HUDEP-2 (cell line): ENCODE measurements at regions not wholly inside any gene's neighbourhood (a gene's known extent, or its start where the extent isn't known, plus 50 kb on each side); places are given as distances from the start of the nearest gene placed in this dataset.

Experiments
- DNase-seq, 76 experiments: peaks; one replicate each; lab custom pipeline; 2025; ENCODE audit not compliant: unreplicated experiment in 76 of 76; lab: John Stamatoyannopoulos, UW

DNA sequence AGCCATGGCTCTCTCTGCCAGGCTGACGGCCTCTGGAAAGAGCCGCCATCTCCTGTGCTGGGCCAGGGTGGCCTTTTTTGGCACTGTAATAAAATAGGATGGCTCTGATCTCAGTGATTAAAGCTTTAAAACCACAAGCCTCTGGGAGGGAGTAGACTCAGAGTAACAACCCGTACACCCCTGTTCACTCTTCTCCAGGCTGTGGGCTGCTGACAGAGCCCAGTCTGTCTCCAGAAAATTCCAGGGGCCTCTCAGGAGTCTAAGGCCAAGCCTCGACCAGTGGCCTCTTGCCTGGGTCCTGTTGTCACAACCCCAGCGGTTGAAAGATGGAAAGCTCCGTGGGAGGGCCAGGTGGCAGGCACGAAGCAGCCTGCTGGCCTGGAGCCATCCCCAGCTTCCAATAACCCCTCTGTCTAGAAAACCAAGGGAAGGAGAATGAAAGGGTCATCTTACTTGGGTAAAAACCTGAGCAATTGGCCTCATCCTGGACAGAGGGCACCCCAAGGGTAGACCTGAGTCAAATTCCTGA, 286.7 kb upstream of the ZNF462 start:
- DNase-seq = no peak

DNA sequence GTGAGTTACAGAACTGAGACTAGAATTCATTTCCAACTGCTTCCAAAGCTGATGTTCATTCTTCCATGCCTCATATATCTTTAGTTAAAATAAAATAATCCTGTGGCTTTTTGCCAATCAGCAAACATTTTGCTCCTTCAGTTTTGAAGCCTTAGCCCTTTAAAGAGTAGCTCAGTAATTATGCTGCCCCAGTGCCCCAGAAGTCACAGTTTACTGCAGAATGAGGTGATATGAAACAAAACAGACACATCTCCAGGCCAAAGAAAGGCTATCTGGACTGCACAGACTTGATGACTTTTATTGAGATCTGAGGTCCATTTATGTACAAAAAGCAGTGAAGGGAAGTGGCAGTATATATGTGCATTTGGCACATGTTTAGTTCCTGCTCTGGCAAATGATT, 285.8 kb upstream of the ZNF462 start:
- DNase-seq = no peak

DNA sequence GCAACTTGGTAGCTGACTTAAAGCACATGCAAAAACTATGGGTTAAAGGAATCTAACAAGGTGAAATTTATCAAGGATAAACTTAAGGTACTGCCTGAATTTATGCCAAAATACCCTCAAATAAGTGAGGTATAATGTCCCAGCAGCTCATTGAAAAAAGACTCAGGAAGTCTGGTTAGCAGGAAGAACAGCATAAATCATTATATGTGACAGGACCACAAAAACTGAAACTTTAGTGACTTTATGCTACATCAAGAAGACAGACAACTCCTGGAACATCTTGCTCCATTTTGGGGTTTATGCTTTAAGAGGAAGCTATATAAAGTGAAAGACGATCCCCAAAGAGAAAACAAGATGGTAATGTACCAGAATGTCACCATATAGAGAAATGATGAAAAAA, 282.4 kb upstream of the ZNF462 start:
- DNase-seq = no peak

DNA sequence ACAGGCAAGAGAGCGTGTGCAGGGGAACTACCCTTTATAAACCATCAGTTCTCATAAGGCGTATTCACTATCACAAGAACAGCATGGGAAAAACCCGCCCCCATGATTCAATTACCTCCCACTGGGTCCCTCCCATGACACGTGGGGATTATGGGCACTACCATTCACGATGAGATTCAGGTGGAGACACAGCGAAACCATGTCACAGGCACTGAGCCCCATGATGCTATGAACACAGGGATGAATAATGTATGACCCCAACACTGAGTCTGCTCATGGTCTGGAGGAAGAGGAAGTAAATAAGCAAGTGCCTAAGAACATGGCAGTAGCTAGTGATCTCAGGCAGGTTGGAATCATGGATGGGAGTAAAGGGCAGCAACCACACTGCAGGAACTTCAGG, 281.0 kb upstream of the ZNF462 start:
- no peak for DNase-seq

DNA sequence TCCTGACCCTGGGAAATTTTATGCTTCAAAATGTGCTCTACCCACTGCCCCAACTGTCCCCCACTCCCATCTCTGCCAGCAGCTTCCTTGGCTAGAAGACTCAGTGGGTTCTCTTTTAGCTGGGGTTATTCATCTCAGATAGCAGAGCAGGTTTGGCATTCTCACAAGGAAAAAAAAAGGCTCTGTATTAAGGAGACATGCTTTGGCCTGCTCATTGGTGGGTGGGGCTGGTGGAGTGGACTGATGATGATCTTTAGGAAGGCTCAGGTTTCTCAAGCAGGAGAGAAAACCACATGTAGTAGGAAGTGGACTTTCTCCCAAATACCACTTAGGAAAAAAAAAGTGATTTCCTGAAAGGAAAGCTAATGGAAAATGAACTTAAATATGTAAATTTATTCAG, 279.2 kb upstream of the ZNF462 start:
- DNase-seq = no peak

DNA sequence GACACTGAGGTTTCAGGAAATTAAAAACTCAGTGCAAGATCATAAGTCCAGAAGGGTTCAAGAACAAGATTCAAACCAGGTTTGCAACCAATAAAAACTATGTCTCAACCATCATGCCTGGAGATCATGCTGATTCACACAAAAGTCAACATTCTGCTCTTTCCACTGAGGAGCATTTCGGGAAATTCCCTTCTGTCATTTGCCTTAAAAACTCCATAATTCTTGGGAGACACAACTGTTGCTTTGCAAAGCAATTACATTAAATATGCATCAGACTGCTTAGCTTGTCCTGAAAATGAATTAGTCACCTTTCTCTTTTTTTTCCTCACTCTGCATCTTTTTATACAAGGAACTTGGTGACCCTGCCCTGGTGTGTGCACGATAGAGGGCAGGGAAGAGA, 275.9 kb upstream of the ZNF462 start:
- no peak for DNase-seq

DNA sequence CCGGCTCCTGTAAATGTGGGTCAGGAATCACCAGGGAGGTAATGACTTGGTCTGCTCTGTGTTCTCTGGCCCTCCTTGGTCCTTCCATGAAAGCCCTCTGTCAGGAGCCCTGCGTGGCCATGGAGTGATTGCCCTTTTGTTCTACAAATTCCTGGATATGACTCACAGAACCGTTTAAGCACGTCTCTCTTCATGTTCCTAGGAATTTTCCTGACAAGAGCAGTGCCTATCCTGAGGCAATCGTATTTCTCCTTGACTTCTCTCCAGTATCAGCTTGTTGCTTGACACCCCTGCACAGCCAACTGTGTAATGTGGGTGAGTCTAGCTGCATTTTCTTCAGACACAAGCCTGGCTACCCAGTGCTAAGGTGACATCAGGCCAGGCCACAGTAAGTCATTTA, 274.3 kb upstream of the ZNF462 start:
- no peak for DNase-seq

DNA sequence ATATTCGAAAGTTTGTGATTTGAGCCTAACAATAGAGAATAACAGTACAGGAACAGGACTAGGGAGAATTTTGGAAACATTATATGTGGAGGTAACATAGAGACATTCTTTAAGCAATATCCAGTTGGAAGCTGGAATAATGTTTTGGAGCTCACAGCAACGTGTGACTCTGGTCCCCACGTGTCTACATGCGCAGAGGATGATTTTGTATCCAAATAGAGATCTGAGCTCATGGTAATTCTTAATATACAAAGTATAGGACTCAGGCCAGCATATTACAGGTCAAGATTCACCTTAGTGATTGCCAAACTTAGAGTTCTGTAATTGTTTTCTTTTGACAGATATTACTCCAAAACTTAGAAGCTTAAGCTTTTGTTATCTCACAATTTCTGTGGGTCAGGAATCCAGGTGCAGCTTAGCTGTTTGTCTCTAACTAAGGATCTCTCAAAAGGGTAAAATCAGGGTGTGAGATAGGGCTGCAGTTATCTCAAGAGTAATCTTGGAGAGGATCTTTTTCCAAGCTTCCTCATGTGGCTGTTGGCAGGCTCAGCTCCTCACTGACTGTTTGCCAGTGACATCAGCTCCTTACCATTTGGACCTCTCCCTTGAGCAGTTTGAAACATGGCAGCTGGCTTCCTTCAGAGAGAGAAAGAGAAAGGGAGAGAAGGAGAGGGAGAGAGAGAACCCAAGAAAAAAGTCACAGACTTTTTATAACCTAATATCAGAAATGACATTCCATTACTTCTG, 272.0 kb upstream of the ZNF462 start:
- no peak for DNase-seq

DNA sequence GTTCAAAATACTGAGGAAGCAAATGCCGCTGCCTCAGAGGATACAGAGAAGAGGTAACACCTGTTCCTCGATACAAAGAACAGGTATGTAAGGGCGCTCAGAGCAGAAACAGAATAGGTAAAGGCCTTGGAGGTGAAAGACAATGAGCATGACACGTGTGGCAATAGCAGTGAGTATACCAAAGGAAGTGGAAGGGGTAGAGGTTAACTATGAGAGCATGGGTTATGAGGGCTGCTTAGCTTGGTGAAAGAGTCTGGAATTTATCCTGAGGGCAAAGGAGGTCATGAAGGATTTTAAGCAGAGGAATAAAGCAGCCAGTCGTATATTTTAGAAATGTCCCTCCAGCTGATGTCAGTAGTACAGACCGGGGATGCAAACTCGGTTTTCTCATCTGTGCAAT, 269.8 kb upstream of the ZNF462 start:
- no peak for DNase-seq

DNA sequence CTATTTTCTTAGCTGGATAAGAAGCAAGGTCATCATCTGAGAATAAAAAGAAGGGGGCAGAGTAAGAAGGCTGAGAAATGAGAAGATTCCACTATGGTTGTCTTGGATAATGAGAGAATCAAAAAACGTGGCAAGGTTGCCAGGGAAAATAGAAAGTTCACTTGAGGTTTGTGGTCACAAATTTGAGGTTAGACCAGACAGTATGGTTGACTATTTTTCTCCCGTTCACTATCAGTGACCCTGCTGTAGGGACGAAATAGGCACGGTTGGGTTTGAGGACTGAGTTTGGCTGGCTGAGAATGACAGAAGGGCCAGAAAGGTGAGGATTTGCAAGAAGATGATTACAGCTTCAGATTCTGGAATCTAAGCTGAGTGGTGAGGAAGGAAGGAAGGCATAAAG, 266.0 kb upstream of the ZNF462 start:
- no peak for DNase-seq

DNA sequence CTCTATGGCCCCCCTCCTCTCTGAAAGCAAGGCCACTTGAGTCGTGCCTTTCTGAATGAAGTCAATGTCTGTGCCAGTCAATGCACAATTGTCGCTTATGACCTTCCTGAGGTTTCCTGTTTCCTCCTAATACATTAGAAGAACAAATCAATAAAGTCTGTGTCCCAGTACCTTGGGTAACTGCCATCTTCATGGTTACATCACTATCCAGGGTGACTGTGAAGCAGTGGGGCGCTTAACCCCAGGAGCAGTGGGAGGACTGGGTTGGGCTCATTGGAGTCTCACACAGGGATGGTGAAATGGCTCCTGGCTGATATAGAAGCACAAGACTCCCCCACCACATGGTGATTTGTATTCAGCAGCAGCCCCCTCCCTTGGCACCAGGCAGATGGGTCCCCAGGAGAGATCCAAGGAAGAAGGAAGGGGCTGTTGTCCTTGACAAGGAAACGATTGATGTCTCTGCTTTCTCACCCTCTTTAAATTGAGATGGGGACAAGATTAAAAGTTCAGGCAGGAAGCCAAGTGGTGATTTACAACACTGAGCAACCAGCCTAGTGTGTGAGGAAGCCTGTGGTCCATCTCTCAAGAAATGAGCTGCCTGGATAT, 261.9 kb upstream of the ZNF462 start:
- DNase-seq = no peak

DNA sequence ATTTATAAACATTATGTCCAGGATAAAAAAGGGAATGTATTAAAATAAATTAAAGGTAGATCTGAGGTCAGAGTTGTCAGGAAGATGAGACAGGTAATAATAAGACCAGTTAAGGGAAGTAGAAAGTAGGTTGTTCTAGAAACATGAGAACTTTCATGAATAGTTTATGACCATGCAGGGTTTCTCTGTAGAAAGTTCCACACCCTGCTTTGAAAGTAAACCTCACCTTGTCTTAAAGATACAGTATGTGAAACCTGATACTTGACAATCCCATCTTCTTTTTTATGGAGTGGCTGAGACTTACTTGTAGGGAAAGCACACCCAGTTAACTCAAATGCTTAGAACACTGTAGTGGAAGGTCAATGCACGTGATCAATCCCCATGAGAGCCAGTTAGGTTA, 260.6 kb upstream of the ZNF462 start:
- no peak for DNase-seq

DNA sequence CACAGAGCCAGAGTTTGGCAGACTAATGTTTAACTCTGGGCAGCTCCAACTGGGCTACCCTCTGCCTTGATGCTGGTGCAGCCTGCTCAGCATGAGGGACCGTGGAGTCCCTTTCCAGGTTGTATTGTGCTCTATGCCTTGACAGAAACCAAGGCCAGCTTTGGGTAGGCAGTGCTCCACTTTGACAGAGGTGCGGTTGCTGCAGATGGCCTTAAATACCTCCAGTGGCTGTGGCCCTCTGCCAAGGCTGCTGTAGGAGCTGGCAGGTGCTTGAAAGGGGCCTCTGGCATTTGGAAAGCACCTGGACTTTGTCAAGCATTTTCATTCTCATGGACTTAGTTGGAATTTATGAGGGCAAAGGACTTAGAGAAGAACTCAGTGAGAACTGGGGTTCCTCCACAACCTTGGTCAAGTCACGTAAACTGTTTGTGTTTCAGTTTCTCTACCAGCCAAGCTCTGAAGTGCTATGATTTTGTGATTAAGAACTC, 249.7 kb upstream of the ZNF462 start:
- DNase-seq = no peak

DNA sequence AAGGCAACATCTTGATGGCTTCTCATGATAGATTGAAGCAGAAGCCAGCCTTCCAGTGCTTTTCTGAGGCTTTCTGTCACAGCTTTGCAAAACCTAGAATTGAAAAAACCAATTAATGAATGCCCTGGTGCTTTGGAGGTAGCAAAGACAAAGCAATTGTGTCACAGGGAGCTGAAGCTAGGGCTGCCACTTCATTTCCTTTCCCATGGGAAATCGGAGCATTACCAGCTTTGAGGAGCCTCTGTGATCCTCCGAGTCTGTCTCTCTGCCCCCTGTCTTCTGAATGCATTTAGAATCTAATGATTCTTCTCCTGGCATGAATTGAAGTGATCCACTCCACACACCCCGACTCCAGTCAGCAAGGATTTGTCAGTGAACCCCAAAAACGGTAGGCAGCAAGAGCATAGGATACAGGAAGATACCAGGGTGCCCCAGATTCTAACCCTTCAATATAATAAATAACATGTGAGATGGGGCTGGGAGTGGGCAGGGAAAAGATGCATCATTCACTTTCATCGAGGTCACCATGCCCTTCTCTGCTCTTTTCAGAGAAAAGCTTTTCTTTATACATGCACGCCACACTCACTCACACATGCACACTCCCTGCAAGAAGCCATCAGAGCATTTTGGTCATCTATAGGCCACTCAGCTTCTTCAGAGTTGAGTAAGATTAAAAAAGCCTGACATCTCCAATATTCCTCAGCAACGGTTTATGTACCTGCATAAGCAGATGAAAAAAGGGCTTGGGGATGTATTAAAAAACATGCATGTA, 247.7 kb upstream of the ZNF462 start:
- no peak for DNase-seq

DNA sequence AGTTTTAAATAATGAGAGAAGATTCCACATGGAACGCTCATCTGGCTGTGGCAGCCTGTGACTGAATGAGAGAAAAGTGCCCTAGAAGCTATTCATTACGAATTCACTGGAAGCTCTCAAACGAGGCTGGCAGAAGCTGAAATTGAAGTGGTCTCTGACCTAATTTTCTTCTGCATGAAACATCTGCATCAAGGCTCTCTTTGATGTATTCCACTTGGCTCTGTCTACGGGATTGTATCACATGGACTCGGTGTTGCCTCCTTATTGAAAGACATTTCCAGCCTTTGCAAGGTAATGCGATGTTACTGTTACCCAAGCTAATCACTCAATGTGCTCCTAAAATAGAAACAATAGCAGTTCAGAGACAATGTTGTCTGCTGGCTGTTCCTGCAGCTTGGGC, 246.9 kb upstream of the ZNF462 start:
- DNase-seq = no peak

DNA sequence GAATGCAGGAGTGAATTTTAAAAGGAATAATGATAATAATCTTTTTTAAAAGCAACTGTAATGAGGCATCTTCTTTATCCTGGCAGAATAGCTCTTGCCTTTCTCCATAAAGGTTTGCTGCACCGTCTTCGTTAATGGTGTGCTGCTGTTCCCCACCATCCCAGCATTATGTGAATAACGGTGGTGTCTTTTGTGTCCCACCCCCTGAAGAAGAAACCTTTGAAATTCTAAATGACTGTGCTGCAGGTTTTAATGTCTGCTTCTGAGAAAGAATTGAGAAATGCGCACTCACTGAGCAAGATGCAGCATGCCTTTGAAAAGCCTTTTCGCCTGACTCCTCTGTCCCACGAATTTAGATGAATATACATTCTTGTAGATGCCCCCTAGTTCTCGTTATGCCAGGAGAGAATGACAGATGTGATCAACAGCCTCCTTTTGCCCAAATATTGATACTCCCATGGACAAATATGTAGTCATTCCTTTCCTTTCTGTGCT, 246.1 kb upstream of the ZNF462 start:
- DNase-seq = no peak

DNA sequence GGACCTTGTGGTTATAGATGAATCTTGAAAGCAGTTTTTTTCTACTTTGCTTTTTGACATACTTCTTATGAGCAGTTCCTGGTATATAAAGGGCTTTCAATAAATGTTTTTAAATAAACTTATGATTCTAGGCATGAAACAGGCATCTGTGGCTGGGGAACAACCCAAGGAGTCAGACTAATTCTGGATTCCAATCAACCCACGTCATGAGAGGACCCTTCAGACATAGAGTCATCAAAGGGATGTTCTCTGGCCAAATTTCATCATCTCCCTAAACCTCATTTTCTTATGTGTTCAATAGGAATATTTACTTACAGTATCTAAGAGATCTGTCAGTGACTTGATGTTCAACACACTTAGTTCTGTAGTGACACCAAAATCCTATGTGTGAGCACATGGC, 243.8 kb upstream of the ZNF462 start:
- no peak for DNase-seq

DNA sequence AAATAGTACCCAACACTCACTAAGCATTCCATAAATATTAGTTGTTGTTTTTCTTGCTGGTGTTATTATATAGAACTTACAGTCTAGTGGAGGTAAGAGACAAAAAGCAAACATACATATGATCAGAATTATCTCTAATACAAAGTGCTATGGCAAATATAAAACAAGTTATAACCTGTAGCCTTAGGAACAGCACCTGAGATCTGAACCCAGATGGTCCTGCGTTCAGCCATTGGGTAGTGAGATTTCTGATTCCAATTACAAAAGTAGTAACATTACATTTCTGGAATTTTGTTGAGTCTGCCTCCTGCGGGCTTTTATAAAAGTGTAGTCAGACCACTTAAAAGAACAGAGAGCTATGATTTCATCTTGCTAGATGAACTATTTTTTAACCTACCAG, 242.9 kb upstream of the ZNF462 start:
- no peak for DNase-seq

DNA sequence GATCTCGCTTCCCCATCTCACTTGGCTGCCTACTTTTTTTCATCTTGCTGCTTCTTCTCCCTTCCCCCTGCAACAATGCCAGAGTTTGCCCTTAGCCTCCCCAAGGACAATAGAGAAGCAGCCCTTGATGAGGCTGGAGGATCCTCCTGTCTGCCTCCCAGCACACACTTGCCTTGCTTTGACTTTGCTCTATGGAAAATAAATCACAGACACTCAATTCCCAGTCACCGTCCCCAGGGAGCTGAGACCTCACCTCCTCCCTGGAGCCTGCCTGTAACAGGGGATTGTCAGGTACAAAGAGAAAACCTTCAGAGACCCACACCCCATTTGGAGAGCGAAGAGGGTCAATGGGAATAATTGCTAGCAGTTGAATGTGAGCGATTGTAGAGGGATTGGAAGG, 242.1 kb upstream of the ZNF462 start:
- DNase-seq = no peak

DNA sequence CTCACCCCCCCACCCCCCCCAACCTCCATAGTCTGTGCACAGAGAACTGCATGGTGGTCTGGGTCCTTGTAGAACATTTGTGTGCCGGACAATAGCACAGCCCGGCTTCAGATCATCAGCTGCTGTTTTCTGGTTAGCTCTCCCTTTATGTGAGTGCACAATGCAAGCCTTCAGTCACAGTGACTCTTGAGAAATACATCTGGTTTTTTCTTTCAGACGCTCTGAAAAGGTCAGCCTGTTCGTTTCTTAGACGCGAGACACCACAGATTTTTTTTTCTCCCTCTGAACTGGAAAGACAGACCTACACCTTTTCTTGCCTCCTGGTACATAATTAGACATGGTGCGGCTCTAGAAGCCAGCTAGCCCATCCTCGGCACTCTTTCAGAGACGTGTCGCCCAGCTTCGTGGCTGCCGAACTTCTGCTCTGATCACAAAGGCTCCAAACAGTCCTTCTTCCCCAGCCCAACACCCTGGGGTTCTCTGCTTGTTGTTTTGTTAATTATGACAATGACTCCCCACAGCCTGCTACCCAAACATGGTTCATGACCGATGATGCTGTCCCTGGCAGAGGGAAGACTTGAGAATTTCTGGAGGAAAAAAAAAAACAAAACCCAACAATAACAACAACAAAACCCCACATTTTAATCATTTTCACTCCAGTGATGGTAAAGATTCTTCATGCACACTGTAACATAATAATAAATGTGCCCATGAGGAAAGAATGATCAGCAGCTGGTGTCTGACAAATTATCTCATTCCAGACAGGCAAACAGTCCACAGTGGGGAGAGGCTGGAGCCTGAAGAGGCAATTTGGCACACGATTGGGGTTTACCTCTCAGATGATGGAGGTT, 241.4 kb upstream of the ZNF462 start:
- no peak for DNase-seq

DNA sequence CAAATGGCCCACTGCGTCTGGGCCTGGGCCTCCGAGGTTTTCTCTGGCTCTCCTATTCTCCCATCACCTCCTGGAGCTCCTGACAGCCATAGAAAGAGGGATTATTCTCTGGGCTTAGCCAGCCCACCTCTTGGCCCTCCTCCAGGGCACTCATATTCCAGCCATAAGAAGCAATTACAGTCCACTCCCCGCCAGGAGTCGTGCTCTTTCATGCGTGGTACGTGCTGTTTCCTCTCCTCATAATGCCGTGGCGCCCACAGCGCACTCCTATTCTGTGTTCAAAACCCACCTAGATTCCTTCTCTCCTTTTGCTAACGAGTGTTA, 240.8 kb upstream of the ZNF462 start:
- no peak for DNase-seq
